WTC11 (cell line): ENCODE measurements at regions not wholly inside any gene's neighbourhood (a gene's known extent, or its start where the extent isn't known, plus 50 kb on each side); places are given as distances from the start of the nearest gene placed in this dataset.

Experiments
- ATAC-seq: fragments of 200-7000 bp; cut with Tn5 transposase; 2 replicates; pipeline ENCODE4 v1.10.0; 2021; ENCODE audit warnings: mild to moderate bottlenecking, moderate library complexity
- CTCF ChIA-PET: fragments of 300-600 bp; sonication (Branson Sonifier 250); formaldehyde crosslinking; loops from one replicate; lab custom pipeline; 2021; ENCODE audit warnings: antibody characterized with exemption; lab: Charles Lee
- POLR2A ChIA-PET: fragments of 350-600 bp; sonication (Branson Sonifier 250); formaldehyde crosslinking; loops from one replicate; lab custom pipeline; 2021; ENCODE audit warnings: antibody characterized with exemption; lab: Charles Lee
- DNase-seq: peaks from one replicate; pipeline ENCODE4 v3.0.0; 2021; ENCODE audit warnings: low spot score
- H3K27ac Mint-ChIP-seq: 2 replicates; pipeline ENCODE4 v1.8.0; 2021; ENCODE audit warnings: mixed read lengths
- H3K27me3 Mint-ChIP-seq: 2 replicates; pipeline ENCODE4 v1.8.0; 2021; ENCODE audit warnings: low read depth, mild to moderate bottlenecking, moderate library complexity, mixed read lengths
- H3K36me3 Mint-ChIP-seq: 2 replicates; pipeline ENCODE4 v1.8.0; 2021; ENCODE audit warnings: mixed read lengths
- H3K4me1 Mint-ChIP-seq: 2 replicates; pipeline ENCODE4 v1.8.0; 2022; ENCODE audit warnings: mixed read lengths
- H3K4me3 Mint-ChIP-seq: 2 replicates; pipeline ENCODE4 v1.8.0; 2021; ENCODE audit warnings: mild to moderate bottlenecking, moderate library complexity, mixed read lengths
- H3K9me3 Mint-ChIP-seq: 2 replicates; pipeline ENCODE4 v1.8.0; 2021; ENCODE audit warnings: mixed read lengths
- ELF4 ChIP-seq: sonication (generic); formaldehyde crosslinking; IDR thresholded peaks from 2 replicates; pipeline ENCODE4 v1.8.1; 2022; ENCODE audit warnings: low read depth, mild to moderate bottlenecking, moderate library complexity, missing genetic modification reagents
- ETV6 ChIP-seq: sonication (generic); formaldehyde crosslinking; IDR thresholded peaks from 2 replicates; pipeline ENCODE4 v1.8.1; 2022; ENCODE audit warnings: mild to moderate bottlenecking, missing genetic modification reagents
- FOXP1 ChIP-seq: sonication (generic); formaldehyde crosslinking; IDR thresholded peaks from 2 replicates; pipeline ENCODE4 v1.8.0; 2022; ENCODE audit warnings: missing genetic modification reagents, mild to moderate bottlenecking, moderate library complexity, borderline replicate concordance
- HMGA2 ChIP-seq: fragments of 250-450 bp; sonication (Bioruptor Pico); IDR thresholded peaks from 2 replicates; pipeline ENCODE4 v1.4.0; 2021; ENCODE audit warnings: mild to moderate bottlenecking, moderate library complexity
- MYBL2 ChIP-seq: sonication (generic); formaldehyde crosslinking; IDR thresholded peaks from 2 replicates; pipeline ENCODE4 v1.8.1; 2023; ENCODE audit warnings: mild to moderate bottlenecking, moderate library complexity, missing genetic modification reagents
- NFATC4 ChIP-seq: fragments of 250-450 bp; sonication (Bioruptor Pico); IDR thresholded peaks from 2 replicates; pipeline ENCODE4 v1.9.0; 2021; ENCODE audit warnings: mild to moderate bottlenecking
- NFYB ChIP-seq: sonication (generic); formaldehyde crosslinking; conservative IDR thresholded peaks from 2 replicates; pipeline ENCODE4 v1.8.0; 2022; ENCODE audit warnings: low read depth, missing genetic modification reagents
- NR2C2 ChIP-seq: sonication (generic); formaldehyde crosslinking; IDR thresholded peaks from 2 replicates; pipeline ENCODE4 v1.8.0; 2022; ENCODE audit warnings: mild to moderate bottlenecking, missing genetic modification reagents
- ZNF416 ChIP-seq: fragments of 250-450 bp; sonication (Bioruptor Pico); IDR thresholded peaks from 2 replicates; pipeline ENCODE4 v1.9.0; 2021; ENCODE audit warnings: mild to moderate bottlenecking, inconsistent platforms
- TF ChIP-seq, protein P1 (sequence below): sonication (generic); formaldehyde crosslinking; IDR thresholded peaks from 2 replicates; pipeline ENCODE4 v1.8.1; 2022; ENCODE audit warnings: low read depth, missing genetic modification reagents, borderline replicate concordance
- TF ChIP-seq, protein P2 (sequence below): sonication (generic); formaldehyde crosslinking; IDR thresholded peaks from 2 replicates; pipeline ENCODE4 v1.8.1; 2023; ENCODE audit warnings: mild to moderate bottlenecking, missing genetic modification reagents, moderate library complexity
- TF ChIP-seq, protein P3 (sequence below): fragments of 250-450 bp; sonication (Bioruptor Pico); conservative IDR thresholded peaks from 2 replicates; pipeline ENCODE4 v1.9.0; 2021; ENCODE audit warnings: mild to moderate bottlenecking
- TF ChIP-seq, protein P4 (sequence below): fragments of 250-450 bp; sonication (Bioruptor Pico); IDR thresholded peaks from 2 replicates; pipeline ENCODE4 v1.9.0; 2021; ENCODE audit warnings: mild to moderate bottlenecking, borderline replicate concordance
- TF ChIP-seq, protein P5 (sequence below): fragments of 200-600 bp; IDR thresholded peaks from 2 replicates; pipeline ENCODE4 v1.8.0; 2022; ENCODE audit warnings: antibody characterized with exemption

DNA sequence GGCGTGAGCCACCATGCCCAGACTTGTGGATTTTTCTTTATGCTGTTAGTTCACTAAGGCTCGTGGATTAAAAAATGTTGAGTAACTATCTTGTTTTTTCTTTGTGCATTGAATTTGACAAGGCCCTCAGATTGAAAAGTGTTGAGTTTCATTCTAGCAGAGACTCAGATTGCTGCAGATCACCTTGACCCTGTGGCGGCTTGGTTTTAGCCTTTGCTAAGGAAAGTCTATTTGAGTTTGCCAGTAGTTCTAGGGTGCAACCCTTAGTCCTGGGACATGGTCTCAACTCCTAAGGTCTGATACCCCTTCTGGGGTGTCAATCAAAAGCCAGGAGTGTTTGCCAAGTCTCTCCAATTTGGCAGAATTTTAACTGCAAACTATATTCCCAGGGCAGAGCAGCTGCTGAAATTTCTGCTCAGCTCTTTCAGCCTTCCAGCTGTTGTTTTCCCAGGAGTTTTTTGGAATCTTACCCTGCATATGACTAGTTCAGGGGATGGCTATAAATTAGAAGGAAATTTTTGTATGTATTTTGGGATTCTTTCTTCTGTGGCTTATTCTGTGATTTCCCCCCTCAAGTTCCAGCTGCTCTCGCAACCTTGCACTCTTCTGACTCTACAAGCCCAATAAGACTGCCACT is 84.3 kb upstream of the HAND1 start:
- CTCF ChIA-PET = no interaction called here
- ATAC-seq (no peak), DNase-seq (no peak)
- Mint-ChIP-seq H3K27ac (no peak overlapping the region), H3K9me3 (no peaks in the 10 kb centered on the region), H3K36me3 (no peaks in the 10 kb centered on the region), H3K4me1 (no peaks in the 10 kb centered on the region), H3K27me3 (peaks cover 2% of the 10 kb centered on the region; the same call in 1 of the 2 replicates), H3K4me3 (no peak overlapping the region)
- TF ChIP-seq, protein P1, sequence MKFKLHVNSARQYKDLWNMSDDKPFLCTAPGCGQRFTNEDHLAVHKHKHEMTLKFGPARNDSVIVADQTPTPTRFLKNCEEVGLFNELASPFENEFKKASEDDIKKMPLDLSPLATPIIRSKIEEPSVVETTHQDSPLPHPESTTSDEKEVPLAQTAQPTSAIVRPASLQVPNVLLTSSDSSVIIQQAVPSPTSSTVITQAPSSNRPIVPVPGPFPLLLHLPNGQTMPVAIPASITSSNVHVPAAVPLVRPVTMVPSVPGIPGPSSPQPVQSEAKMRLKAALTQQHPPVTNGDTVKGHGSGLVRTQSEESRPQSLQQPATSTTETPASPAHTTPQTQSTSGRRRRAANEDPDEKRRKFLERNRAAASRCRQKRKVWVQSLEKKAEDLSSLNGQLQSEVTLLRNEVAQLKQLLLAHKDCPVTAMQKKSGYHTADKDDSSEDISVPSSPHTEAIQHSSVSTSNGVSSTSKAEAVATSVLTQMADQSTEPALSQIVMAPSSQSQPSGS = no peak
- TF ChIP-seq, protein P2, sequence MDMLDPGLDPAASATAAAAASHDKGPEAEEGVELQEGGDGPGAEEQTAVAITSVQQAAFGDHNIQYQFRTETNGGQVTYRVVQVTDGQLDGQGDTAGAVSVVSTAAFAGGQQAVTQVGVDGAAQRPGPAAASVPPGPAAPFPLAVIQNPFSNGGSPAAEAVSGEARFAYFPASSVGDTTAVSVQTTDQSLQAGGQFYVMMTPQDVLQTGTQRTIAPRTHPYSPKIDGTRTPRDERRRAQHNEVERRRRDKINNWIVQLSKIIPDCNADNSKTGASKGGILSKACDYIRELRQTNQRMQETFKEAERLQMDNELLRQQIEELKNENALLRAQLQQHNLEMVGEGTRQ (CRISPR knock-in tag) = no peak
- TF ChIP-seq ZNF416 (CRISPR knock-in tag) (no peak), NFATC4 (CRISPR knock-in tag) (no peak), ETV6 (CRISPR knock-in tag) (no peak), FOXP1 (CRISPR knock-in tag) (no peak), MYBL2 (CRISPR knock-in tag) (no peak), NR2C2 (no peak), NFYB (no peak), HMGA2 (CRISPR knock-in tag) (no peak), ELF4 (no peak)
- TF ChIP-seq, protein P3, sequence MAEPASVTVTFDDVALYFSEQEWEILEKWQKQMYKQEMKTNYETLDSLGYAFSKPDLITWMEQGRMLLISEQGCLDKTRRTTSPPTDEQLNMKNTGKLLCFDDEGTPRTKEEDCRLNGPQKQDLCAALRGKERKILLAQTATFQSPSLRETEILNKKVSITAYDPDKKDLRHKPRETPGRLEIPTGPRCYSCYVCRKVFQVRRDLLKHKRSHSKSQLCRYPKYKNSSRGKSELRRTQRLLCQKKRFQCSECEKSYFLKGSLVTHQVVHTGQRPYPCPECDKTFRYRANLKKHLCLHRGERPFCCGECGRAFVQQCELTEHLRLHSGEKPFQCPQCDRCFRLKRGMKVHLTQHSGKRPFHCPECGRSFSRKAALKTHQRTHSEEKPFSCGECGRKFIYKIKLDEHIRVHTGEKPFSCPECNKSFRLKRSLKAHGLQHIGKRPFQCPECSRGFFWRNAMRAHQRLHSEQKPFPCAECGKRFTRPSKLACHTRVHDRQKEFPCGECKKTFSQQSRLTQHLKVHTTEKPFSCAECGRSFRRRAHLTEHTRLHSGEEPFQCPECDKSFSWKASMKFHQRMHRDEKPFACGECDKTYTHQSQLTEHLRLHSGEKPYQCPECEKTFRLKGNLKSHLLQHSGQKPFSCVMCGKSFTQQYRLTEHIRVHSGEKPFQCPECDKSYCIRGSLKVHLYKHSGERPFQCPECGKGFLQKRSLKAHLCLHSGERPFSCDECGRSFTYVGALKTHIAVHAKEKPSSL (CRISPR knock-in tag) = no peak
- TF ChIP-seq, protein P4, sequence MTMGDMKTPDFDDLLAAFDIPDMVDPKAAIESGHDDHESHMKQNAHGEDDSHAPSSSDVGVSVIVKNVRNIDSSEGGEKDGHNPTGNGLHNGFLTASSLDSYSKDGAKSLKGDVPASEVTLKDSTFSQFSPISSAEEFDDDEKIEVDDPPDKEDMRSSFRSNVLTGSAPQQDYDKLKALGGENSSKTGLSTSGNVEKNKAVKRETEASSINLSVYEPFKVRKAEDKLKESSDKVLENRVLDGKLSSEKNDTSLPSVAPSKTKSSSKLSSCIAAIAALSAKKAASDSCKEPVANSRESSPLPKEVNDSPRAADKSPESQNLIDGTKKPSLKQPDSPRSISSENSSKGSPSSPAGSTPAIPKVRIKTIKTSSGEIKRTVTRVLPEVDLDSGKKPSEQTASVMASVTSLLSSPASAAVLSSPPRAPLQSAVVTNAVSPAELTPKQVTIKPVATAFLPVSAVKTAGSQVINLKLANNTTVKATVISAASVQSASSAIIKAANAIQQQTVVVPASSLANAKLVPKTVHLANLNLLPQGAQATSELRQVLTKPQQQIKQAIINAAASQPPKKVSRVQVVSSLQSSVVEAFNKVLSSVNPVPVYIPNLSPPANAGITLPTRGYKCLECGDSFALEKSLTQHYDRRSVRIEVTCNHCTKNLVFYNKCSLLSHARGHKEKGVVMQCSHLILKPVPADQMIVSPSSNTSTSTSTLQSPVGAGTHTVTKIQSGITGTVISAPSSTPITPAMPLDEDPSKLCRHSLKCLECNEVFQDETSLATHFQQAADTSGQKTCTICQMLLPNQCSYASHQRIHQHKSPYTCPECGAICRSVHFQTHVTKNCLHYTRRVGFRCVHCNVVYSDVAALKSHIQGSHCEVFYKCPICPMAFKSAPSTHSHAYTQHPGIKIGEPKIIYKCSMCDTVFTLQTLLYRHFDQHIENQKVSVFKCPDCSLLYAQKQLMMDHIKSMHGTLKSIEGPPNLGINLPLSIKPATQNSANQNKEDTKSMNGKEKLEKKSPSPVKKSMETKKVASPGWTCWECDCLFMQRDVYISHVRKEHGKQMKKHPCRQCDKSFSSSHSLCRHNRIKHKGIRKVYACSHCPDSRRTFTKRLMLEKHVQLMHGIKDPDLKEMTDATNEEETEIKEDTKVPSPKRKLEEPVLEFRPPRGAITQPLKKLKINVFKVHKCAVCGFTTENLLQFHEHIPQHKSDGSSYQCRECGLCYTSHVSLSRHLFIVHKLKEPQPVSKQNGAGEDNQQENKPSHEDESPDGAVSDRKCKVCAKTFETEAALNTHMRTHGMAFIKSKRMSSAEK (CRISPR knock-in tag) = no peak
- TF ChIP-seq, protein P5, sequence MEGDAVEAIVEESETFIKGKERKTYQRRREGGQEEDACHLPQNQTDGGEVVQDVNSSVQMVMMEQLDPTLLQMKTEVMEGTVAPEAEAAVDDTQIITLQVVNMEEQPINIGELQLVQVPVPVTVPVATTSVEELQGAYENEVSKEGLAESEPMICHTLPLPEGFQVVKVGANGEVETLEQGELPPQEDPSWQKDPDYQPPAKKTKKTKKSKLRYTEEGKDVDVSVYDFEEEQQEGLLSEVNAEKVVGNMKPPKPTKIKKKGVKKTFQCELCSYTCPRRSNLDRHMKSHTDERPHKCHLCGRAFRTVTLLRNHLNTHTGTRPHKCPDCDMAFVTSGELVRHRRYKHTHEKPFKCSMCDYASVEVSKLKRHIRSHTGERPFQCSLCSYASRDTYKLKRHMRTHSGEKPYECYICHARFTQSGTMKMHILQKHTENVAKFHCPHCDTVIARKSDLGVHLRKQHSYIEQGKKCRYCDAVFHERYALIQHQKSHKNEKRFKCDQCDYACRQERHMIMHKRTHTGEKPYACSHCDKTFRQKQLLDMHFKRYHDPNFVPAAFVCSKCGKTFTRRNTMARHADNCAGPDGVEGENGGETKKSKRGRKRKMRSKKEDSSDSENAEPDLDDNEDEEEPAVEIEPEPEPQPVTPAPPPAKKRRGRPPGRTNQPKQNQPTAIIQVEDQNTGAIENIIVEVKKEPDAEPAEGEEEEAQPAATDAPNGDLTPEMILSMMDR = no peak
- POLR2A ChIA-PET = no interaction called here
